Brain microvascular endothelial cell (primary cell): ENCODE measurements at regions not wholly inside any gene's neighbourhood (a gene's known extent, or its start where the extent isn't known, plus 50 kb on each side); places are given as distances from the start of the nearest gene placed in this dataset.
"Not testable (repeated sequence)": the region's sequence is repeated elsewhere in the genome, so short reads cannot be mapped to it uniquely, and the experiment has no call there.

ENCODE experiments used
- DNase-seq: peaks from one replicate; pipeline ENCODE4 v3.0.0-alpha.2; 2020
- H3K27ac ChIP-seq: fragments of 250-450 bp; sonication (Bioruptor Pico); 2 replicates; pipeline ENCODE4 v1.5.1; 2020; ENCODE audit warnings: mild to moderate bottlenecking, moderate library complexity
- H3K27me3 ChIP-seq: fragments of 250-450 bp; sonication (Bioruptor Pico); replicated peaks from 2 replicates; pipeline ENCODE4 v1.5.1; 2020; ENCODE audit warnings: mild to moderate bottlenecking
- H3K36me3 ChIP-seq: fragments of 250-450 bp; sonication (Bioruptor Pico); replicated peaks from 2 replicates; pipeline ENCODE4 v1.5.1; 2020; ENCODE audit warnings: mild to moderate bottlenecking
- H3K4me3 ChIP-seq: 2 replicates; pipeline ENCODE4 v1.5.1; 2011; ENCODE audit warnings: low read depth, mild to moderate bottlenecking, control low read depth, low read length, moderate library complexity
- CTCF ChIP-seq: IDR thresholded peaks from 2 replicates; pipeline ENCODE4 v1.5.1; 2011; ENCODE audit warnings: low read depth, mild to moderate bottlenecking, moderate library complexity, low read length, control low read depth, inconsistent platforms; ENCODE audit errors: missing control alignments
- in situ Hi-C: cut with HindIII; loops from 2 replicates; pipeline ENCODE4 v1.10.0; 2017; ENCODE audit warnings: low sequenced_read_pairs, low pct_ligation_motif_present

- no peak overlapping the region for H3K27ac ChIP-seq
- H3K27me3 ChIP-seq, result no peaks in the 10 kb centered on the region
- in situ Hi-C loops, result no loop called here
- no peaks in the 10 kb centered on the region for H3K36me3 ChIP-seq
- no peak overlapping the region for H3K4me3 ChIP-seq
- TF ChIP-seq CTCF, result no peak
- DNase-seq, result no peak
These were observed 341.5 kb downstream of the TMEM38B start for GRCh38 chr9:106035806-106036205.

GRCh38 chr9:106038266-106039001 lies 344.1 kb downstream of the TMEM38B start:
- H3K27ac ChIP-seq, result no peak overlapping the region
- DNase-seq, result no peak
- H3K27me3 ChIP-seq, result no peaks in the 10 kb centered on the region
- TF ChIP-seq CTCF, result no peak
- in situ Hi-C loops, result no loop called here
- no peaks in the 10 kb centered on the region for H3K36me3 ChIP-seq
- H3K4me3 ChIP-seq, result no peak overlapping the region

GRCh38 chr9:106039151-106039935 lies 345.0 kb downstream of the TMEM38B start:
- no peaks in the 10 kb centered on the region for H3K36me3 ChIP-seq
- H3K27me3 ChIP-seq, result no peaks in the 10 kb centered on the region
- no peak overlapping the region for H3K27ac ChIP-seq
- in situ Hi-C loops, result no loop called here
- no peak for TF ChIP-seq CTCF
- no peak for DNase-seq
- H3K4me3 ChIP-seq, result no peak overlapping the region

- in situ Hi-C loops, H3K27ac ChIP-seq, DNase-seq, H3K36me3 ChIP-seq, H3K27me3 ChIP-seq, H3K4me3 ChIP-seq: not testable (repeated sequence)
These were observed 347.6 kb downstream of the TMEM38B start for GRCh38 chr9:106041920-106042319.

- in situ Hi-C loops, result no loop called here
- Histone ChIP-seq H3K27me3 (no peaks in the 10 kb centered on the region), H3K4me3 (no peak overlapping the region)
These were observed 357.2 kb downstream of the TMEM38B start for GRCh38 chr9:106051545-106051944.

More at GRCh38 chr9:106051545-106051944, 357.2 kb downstream of the TMEM38B start:
- Histone ChIP-seq H3K27ac (no peak overlapping the region), H3K36me3 (no peaks in the 10 kb centered on the region)
- TF ChIP-seq CTCF, result no peak
- DNase-seq, result no peak
